GM21576 (cell line): ENCODE measurements at regions not wholly inside any gene's neighbourhood (a gene's known extent, or its start where the extent isn't known, plus 50 kb on each side); places are given as distances from the start of the nearest gene placed in this dataset.

Source experiments
- ATAC-seq: cut with Tn5 transposase; IDR thresholded peaks from one replicate; pipeline ENCODE4 v1.9.1; 2021; ENCODE audit warnings: mild to moderate bottlenecking, moderate library complexity; ENCODE audit not compliant: unreplicated experiment

DNA sequence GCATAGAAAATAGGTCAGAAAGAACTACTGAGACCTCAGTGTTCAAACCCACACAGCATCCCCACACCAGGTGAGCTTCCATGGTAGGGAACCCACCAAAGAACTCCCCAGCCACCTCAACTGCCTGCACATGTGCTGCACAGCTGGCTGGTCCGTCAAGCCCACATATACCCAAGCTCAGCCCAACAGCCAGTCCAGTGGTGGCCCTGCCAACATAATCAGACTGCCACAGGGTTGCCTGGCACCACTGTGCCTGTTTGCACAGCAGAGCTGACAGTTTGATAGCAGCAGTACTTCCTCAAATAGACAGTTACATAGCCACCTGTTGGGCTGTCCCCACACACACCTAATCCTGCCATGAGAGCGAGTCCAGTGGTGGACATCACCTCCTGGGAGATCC is 283.3 kb upstream of the PRMT6 start:
- no peak for ATAC-seq

DNA sequence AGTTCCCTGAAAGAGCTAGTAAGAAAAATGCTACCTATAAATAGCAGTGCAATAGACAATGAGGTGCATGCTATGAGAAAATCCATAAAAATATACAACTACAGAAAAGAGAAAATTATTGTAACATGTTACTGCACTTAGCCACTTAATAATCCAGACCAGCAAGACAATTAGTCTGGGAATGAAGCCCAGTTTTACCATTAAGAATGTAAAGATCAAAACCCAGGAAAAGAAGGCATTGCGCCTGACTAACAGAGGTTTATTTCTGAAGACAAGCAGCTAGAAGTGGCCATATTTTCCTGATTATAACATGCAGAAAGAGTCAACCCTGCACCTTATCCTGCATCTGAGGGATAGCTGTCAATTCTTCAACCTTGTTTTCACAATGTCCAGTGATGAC is 276.4 kb upstream of the PRMT6 start:
- ATAC-seq, result no peak

DNA sequence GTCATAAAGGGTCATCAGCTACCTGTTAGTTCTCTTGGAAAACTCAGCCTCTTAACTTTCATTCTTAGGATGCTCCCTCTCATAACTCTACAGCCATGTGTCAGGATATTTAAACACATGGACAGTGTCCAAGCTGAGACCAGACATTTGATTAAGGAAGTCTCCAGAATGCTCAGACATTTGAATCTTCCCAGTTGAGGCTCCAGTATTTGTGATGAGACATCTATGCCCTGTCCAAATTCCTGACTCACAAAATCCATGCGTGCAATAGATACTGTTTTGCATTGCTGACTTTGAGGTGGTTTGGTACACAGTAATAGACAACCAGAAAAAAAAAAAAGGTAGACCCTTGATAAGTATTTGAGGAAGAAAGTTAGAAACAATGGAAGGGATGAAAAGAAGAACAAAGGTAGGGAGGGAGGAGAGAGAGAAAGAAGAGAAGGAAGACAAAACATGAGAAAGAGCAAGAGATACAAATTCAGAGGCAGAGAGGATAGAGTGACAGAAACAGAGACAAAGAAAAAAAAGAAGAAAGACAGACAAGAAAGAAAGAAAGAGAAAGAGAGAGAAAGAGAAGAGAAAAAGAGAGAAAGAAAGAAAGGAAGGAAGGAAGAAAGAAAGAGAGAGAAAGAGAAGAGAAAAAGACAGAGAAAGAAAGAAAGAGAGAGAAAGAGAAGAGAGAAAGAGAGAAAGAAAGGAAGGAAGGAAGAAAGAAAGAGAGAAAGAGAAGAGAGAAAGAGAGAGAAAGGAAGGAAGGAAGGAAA is 275.5 kb upstream of the PRMT6 start:
- no peak for ATAC-seq

DNA sequence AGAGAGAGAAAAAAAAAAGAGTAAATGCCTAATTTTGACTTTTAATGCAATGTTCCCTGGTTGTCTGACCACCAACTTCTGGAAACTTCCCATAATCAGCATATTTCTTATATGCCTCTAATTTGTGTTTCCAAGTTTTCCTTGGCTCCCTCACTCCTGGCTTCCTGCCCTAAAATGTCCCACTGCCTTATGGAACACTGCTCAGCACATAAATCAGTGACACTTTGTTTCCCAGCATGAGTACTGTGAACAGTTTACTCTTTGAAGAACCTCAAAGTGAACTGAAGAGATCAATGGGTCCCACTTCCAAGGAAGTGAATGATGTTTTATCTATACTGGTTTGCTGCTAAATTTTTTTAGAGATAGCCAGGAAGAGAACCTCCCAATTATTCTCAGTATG is 271.3 kb upstream of the PRMT6 start:
- ATAC-seq, result no peak

DNA sequence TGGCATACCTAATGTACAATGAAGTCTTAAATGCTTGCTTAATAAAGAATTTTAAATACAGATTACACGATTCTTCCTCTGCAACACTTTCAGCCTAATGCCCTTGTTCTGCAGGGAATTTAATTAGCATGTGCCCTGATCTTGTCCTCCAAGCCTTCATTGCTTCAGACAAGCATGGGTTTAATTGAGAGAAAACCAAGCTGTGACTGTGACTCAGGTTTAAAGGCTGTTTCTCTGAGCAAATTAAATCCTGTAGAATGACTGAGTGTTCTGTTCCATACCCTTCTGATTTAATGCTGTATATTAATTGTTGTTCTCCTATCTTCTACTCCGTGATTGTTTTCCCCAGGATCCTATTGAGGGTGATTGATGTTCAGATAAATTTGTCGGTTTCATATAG is 269.0 kb upstream of the PRMT6 start:
- ATAC-seq, result no peak

DNA sequence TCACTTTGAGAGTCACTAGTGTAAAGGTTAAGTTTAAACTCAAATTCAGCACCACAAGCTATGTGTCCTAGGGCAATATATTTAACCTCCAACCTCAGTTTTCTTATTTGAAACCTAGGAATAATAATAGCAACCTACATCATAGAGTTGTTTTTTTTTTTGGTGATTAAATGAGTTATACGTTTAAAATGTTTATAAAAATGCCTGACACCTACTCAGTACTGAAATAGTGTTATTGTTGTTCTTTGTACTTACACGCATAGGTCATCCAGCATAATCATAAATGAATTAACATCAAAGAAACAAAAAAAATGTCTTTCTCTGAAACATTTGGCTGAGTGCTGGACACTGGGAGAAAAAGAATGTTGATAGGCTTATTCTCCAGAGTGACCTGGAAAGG is 266.8 kb upstream of the PRMT6 start:
- no peak for ATAC-seq

DNA sequence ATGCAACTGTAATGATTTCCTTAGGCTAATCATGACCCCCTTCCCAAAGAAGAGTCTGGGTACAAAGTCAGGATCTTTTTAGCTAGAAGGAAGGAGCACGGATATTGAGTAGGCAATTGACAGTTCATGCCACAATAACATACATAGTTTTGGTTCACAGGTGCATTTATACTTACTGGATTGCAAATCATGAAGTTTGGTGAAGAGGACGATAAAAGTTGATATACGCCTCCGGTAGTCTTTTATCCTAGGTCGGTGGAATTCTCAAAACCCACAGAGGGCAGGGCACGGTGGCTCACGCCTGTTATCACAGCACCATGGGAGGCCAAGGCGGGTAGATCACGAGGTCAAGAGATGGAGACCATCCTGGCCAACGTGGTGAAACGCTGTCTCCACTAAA is 265.4 kb upstream of the PRMT6 start:
- no peak for ATAC-seq

DNA sequence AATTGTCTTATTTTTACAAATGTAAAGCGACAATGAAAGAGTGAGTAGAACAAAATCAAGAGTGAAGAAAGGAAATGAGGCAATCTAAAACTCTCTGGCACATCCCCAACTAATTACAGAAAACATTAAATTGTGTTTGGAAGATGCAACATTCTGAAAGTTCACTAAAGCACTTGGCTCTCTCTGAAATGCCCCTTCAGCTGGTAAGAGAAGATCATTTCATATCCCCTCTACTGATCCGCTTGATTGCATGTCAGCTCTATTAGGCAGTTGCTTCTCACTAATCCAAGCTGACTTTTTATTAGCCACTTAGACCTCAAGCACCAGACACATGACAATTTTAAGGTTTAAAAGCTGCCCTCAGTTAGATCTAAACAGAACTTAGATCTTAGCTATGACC is 262.8 kb upstream of the PRMT6 start:
- ATAC-seq, result no peak

DNA sequence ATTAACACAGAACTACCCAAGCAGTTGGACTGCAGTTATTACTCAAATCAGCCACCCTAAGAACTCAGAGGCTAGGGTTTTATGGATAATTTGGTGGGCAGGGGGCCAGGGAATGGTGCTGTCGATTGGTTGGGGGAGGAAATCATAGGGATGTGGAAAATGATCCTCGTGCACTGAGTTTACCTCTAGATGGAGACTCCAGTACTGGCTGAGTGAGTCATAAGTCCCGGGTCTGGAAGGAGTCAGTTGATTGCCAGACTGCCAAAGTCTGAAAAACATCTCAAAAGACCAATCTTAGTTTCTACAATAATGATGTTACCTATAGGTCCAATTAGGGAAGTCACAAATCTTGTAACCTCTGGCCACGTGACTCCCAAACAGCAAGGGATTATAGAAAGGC is 257.5 kb upstream of the PRMT6 start:
- ATAC-seq, result no peak

DNA sequence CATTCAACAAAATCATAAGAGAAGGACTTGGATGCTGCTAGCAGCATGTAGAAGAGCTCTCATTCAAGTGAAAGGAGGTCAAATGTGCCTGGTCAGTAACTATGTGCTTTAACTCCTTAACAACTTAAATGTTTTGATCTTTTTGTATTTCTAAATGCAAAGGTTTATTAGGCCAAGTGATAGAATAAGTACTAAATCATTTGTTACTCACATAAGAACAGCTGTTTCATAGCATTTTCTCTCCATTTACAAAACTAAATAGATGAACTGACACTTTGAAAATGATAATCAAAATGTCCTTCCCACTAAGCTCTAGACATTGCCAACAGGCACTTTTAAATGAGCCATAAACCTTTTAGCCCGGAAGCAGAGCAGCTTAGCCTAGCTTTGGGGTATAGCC is 254.3 kb upstream of the PRMT6 start:
- no peak for ATAC-seq

DNA sequence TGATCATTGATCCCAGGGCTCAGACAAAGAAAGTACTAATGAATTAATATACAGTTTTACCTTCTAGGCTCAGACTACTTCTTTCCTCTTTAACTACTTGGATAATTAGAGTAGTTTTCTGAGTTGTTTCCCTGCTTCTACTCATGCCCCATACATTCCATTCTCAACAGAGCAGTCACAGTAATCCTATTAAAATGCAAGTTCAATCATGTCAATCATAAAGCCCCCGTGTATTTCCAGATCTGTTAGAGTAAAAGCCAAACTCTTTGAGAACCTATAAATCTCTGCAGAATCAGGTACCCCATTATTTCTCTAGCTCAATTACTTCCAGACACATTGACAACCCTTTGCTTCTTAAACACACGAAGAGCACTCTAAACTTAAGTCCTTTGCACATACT is 242.1 kb upstream of the PRMT6 start:
- ATAC-seq, result no peak

DNA sequence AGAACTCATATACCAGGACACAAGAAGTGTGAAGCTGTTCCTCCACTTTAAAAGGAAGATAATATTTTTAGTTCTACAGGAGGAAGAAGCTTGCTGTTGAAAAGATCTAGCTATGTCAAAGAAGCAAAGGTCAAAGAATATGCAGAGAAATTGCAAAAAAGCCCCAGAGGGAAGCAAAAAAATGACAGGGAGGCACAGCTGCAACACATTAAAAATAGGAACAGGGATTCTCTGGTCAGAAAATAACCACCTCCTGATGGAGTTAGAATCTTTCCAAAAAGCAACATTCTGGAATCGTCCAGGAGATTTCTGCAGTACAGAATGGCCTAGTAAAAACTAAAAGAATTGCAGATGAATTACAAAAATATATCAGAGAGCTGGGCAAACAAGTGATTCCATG is 238.9 kb upstream of the PRMT6 start:
- ATAC-seq, result no peak

DNA sequence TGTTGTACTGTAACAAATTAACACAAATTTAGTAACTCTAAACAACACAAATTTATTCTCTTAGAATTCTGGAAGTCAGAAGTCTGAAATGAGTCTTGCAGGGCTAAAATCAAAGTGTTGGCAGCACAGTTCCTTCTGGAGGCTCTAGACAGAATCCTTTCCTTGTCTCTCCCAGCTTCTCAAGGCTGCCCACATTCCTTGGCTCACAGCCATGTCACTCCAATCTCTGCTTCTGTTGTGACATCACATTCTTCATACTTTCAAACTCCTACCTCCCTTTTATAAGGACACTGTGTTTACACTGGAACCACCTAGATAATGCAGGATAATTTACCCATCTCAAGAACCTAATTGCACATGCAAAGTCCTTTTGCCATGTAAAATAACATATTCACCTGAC is 225.0 kb upstream of the PRMT6 start:
- ATAC-seq, result no peak

DNA sequence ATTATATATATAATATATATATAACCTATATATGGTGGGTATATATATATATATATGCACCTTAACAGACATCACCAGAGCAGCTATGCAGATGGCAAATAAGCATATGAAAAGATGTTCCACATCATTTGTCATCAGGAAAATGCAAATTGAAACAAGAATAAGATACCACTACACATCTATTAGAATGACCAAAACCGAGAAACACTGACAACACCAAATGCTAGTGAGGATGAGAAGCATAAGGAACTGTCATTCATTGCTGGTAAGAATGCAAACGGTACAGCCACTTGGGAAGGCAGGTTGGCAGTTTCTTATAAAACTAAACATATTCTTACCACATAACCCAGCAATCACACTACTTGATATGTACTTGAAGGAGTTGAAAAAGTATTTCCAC is 219.8 kb upstream of the PRMT6 start:
- ATAC-seq, result peak; percentile 79

DNA sequence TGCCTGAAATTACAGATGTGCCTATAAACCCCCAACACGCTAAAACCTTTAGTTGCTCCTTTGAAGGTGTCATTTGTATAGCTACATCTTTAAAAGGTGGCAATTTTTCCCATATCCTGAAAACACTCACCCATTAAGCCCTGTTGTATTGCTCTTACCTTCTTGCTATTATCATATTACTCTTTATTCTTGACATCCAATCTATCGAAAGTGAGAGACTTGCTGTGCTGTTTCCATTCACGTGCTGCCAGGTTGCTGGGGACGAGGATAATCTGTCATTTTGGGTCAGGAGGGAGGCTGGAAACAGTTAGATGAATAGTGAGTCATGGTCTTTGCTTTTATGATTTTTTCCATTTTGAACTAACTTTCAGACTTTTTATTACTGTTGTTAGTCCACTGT is 213.0 kb upstream of the PRMT6 start:
- no peak for ATAC-seq

DNA sequence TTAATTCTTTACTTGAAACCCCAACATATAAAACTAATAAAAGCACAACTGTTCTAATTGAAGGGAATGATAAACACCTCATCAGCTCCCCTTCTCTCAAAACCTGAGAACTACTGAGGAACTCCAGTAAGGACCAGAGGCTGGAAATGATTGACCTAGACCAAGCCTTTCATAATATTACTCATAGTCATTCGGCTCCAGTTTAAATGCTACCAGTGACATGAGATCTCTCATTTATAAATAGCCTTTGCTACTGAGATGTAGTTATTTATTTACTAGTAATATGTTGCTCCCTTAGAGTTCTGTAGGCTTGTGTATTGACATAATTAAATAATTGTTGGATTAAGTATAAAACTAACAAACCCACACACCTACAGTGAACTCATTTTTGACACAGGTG is 209.8 kb upstream of the PRMT6 start:
- ATAC-seq, result peak; percentile 78

DNA sequence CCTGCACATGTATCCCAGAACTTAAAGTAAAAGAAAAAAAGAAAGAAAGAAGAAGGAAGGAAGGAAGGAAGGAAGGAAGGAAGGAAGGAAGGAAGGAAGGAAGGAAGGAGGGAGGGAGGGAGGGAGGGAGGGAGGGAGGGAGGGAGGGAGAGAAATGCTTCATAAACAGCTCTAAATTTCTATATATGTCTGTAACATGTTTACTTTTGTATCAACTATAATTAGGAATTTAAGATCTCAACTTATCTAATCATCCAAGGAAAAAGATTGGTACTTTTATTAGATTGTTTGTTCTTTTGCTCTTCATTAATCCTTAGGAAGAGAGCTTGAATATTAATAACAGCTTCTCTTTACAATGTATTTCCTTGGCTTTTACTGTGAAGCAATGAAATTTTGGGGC is 195.4 kb upstream of the PRMT6 start:
- ATAC-seq, result no peak

DNA sequence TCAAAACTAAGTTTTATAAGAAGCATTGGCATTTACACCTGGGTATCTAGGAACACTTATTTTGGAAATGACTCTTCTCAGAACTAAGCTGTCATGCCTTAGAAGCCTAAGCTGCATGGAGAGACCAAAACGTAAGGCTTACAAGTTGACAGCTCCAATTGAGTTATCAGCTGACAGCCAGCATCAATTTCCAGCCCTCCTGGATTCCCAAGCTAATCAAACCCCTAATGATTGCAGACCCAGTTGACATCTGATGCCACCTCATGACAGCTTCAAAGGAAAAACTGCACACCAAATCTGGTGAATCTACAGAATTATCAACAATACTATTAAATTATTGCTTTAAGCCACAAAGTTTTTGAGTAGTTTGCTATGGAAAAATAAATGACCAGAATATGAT is 187.6 kb upstream of the PRMT6 start:
- no peak for ATAC-seq

DNA sequence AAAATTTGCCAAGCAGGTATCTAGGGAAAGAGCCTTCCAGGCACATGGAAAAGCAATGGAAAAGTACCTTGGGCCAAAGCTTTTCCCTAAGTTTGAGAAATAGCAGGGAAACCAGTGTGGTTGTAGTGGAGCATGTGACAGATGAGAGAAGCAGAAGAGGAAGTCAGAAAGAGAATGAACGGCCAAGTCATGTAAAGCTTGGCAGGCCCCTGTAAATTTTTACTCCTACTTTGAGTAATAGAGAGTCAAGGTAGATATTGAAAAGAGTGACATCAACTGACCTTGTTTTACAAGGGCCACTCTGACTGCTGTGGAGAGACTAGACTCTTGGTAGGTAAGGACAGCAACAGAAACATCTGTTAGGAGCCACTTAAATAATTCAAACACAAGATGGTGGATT is 180.9 kb upstream of the PRMT6 start:
- ATAC-seq, result peak; percentile 83

DNA sequence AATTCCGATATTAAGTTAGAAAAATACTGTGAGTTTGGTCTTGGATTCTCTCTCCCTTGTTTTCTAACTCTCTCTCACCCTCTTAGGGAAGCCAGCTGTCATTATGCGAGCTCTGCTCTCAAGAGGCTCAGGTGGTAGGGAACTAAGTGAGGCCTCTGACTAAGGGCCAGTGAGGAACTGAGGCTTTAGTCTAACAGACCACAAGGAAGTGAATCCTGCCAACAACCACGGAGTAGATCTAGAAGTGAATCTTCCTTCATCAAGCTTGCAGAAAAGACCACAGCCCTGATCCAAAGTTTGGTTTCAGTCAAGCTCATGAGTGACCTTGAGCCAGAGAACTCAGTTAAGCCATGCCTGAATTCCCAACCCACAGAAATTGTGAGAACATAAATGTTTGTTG is 180.1 kb upstream of the PRMT6 start:
- ATAC-seq, result peak; percentile 58

DNA sequence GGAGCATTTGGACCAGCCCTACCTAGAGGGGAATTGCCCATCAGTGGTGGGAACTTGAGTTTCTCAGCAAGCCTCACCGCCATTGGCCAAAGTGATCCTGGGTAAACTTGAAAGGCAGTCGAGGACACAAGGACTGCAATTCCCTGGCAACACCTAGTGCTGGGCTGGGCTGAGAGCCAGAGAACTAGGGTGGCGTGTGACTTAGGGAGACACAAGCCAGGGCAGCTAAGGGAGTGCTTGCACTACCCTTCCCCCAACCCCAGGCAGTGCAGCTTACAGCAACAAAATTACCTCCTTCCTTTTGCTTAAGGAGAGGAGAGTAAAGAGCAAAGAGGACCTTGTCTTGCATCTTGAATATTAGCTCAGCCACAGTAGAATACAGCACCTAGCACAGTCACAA is 176.9 kb upstream of the PRMT6 start:
- ATAC-seq, result no peak

DNA sequence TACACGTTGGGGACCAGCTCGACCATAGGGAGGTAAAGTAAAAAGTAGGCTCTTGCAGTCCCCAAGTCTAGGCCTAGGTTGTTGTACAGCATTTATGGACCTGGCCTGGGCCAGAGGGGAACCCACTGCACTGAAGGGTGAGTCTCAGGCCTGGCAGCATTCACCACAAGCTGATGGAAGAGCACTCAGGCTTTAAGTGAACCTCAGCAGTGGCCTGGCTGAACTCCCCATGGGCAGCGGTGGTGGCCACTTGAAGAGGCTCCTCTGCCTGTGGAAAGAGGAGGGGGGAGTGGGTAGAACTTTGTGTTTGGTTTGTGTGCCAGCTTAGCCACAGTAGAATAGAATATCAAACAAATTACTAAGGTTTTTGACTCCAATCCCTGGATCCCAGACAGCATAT is 176.2 kb upstream of the PRMT6 start:
- no peak for ATAC-seq

DNA sequence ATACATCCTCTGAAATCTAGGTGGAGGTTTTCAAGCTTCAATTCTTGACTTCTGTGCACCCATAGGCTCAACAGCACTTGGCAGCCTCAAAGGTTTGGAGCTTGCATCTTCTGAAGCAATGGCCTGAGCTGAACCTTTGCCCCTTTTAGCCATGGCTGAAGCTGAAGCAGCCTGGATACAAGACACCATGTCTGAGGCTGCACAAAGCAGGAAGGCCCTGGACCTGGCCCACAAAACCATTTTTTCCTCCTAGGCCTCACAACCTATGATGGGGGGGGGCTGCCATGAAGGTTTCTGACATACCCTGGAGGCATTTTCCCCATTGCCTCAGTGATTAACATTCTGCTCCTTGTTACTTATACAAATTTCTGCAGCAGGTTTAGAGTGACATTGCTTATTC is 173.3 kb upstream of the PRMT6 start:
- no peak for ATAC-seq
